Tibial nerve (tissue), 4 donors: ENCODE measurements at regions not wholly inside any gene's neighbourhood (a gene's known extent, or its start where the extent isn't known, plus 50 kb on each side); places are given as distances from the start of the nearest gene placed in this dataset.

Experiments
- DNase-seq, 2 donors: peaks; one replicate each; pipeline ENCODE4 v3.0.0-alpha.2; 2019; ENCODE audit warnings: low spot score in 2 of 2
- H3K27ac ChIP-seq, 4 donors: fragments of 200-600 bp; sonication (generic) in 3 of 4; one replicate each; pipeline ENCODE4 v1.5.1; 2017 to 2019; ENCODE audit warnings: mild to moderate bottlenecking in 1 of 4
- H3K27me3 ChIP-seq, 2 donors: fragments of 200-600 bp; sonication (generic) in 1 of 2; one replicate each; pipeline versions ENCODE4 v1.5.1 to v1.6.0; 2017 to 2019
- H3K36me3 ChIP-seq, 3 donors: fragments of 200-600 bp; sonication (generic); one replicate each; pipeline ENCODE4 v1.5.1; 2018 to 2019
- H3K4me1 ChIP-seq, 4 donors: fragments of 200-600 bp; sonication (generic) in 3 of 4; one replicate each; pipeline ENCODE4 v1.5.1; 2017 to 2019
- H3K4me3 ChIP-seq, 4 donors: fragments of 200-600 bp; sonication (generic) in 3 of 4; one replicate each; pipeline ENCODE4 v1.5.1; 2017 to 2019; ENCODE audit warnings: mild to moderate bottlenecking in 1 of 4, moderate library complexity in 1 of 4
- H3K9me3 ChIP-seq, 4 donors: fragments of 200-600 bp; sonication (generic) in 3 of 4; one replicate each; pipeline ENCODE4 v1.5.1; 2017 to 2019
- CTCF ChIP-seq, 5 experiments: fragments of 200-600 bp in 3 of 5; fragments of 450-650 bp in 2 of 5; sonication (generic) in 3 of 5; IDR thresholded peaks; one replicate each; pipeline ENCODE4 v1.5.1; 2016 to 2019; ENCODE audit warnings: antibody characterized with exemption in 5 of 5, mild to moderate bottlenecking in 3 of 5, moderate library complexity in 2 of 5
- EP300 ChIP-seq, 2 donors: sonication (generic); formaldehyde crosslinking; IDR thresholded peaks; one replicate each; pipeline ENCODE4 v1.6.1; 2017; ENCODE audit warnings: antibody characterized with exemption in 2 of 2, mild to moderate bottlenecking in 1 of 2
- POLR2A ChIP-seq, 2 donors: fragments of 450-650 bp; IDR thresholded peaks; one replicate each; pipeline ENCODE4 v1.6.1; 2017; ENCODE audit warnings: antibody characterized with exemption in 2 of 2, mild to moderate bottlenecking in 2 of 2, moderate library complexity in 2 of 2
- whole genome bisulfite sequencing, 2 donors: methylation state at CpG; one replicate each; pipeline ENCODE4 v1.1.5; 2018; 5-methylcytosine and 5-hydroxymethylcytosine counted together

- H3K36me3 ChIP-seq: no peaks in the 10 kb centered on the region
- H3K27me3 ChIP-seq: no peaks in the 10 kb centered on the region
- 91 to 94% methylated on average over 1 of the region's 1 CpG for WGBS, 2 donors
- no peaks in the 10 kb centered on the region for H3K4me1 ChIP-seq
- H3K9me3 ChIP-seq: no peaks in the 10 kb centered on the region
- no peak for DNase-seq
- no peak overlapping the region for H3K4me3 ChIP-seq
- H3K27ac ChIP-seq: no peak overlapping the region
- no peak for TF ChIP-seq CTCF (IDR thresholded peaks at IDR 0.05)
- no peak for TF ChIP-seq POLR2A (IDR thresholded peaks at IDR 0.05)
- TF ChIP-seq EP300 (IDR thresholded peaks at IDR 0.05): no peak
These were observed 225.1 kb downstream of the UBE3D start for GRCh38 chr6:82840571-82840970.

- WGBS, 2 donors: 97 to 100% methylated on average over 2 of the region's 2 CpGs
- no peak overlapping the region for H3K4me3 ChIP-seq
- TF ChIP-seq POLR2A (IDR thresholded peaks at IDR 0.05) (no peak), EP300 (IDR thresholded peaks at IDR 0.05) (no peak), CTCF (IDR thresholded peaks at IDR 0.05) (no peak)
- no peak overlapping the region for H3K27ac ChIP-seq
- H3K9me3 ChIP-seq: no peaks in the 10 kb centered on the region
- H3K36me3 ChIP-seq: no peaks in the 10 kb centered on the region
- H3K27me3 ChIP-seq: no peaks in the 10 kb centered on the region
- H3K4me1 ChIP-seq: no peaks in the 10 kb centered on the region
- DNase-seq: no peak
These were observed 224.3 kb downstream of the UBE3D start for GRCh38 chr6:82841309-82841708.
